NCI-H2196 treated with DMSO at 0.1 percent for 48 hours (cell line): ENCODE measurements at regions not wholly inside any gene's neighbourhood (a gene's known extent, or its start where the extent isn't known, plus 50 kb on each side); places are given as distances from the start of the nearest gene placed in this dataset.
"Not testable (repeated sequence)": the region's sequence is repeated elsewhere in the genome, so short reads cannot be mapped to it uniquely, and the experiment has no call there.

ENCODE experiments used
- DNase-seq: peaks from one replicate; lab custom pipeline; 2025; ENCODE audit not compliant: unreplicated experiment; lab: John Stamatoyannopoulos, UW

- not testable (repeated sequence) for DNase-seq
Measured at GRCh38 chr15:91655563-91656290, 197.8 kb upstream of the SLCO3A1 start.

GRCh38 chr15:91660174-91660649 is 193.3 kb upstream of the SLCO3A1 start:
- no peak for DNase-seq

- no peak for DNase-seq
Measured at GRCh38 chr15:91664224-91664836, 189.2 kb upstream of the SLCO3A1 start.

GRCh38 chr15:91665212-91665611 is 188.3 kb upstream of the SLCO3A1 start:
- no peak for DNase-seq

GRCh38 chr15:91668370-91668769 is 185.1 kb upstream of the SLCO3A1 start:
- no peak for DNase-seq

- no peak for DNase-seq
Measured at GRCh38 chr15:91670108-91670507, 183.4 kb upstream of the SLCO3A1 start.

GRCh38 chr15:91678003-91678402 is 175.5 kb upstream of the SLCO3A1 start:
- DNase-seq: no peak

GRCh38 chr15:91679447-91679846 is 174.1 kb upstream of the SLCO3A1 start:
- DNase-seq: no peak

GRCh38 chr15:91685436-91685835 is 168.1 kb upstream of the SLCO3A1 start:
- DNase-seq: no peak

- no peak for DNase-seq
Measured at GRCh38 chr15:91688811-91689210, 164.7 kb upstream of the SLCO3A1 start.

GRCh38 chr15:91689377-91689776 is 164.1 kb upstream of the SLCO3A1 start:
- DNase-seq: no peak

GRCh38 chr15:91692596-91692995 is 160.9 kb upstream of the SLCO3A1 start:
- no peak for DNase-seq

- DNase-seq: no peak
Measured at GRCh38 chr15:91694131-91694830, 159.2 kb upstream of the SLCO3A1 start.

GRCh38 chr15:91694831-91695210 is 158.7 kb upstream of the SLCO3A1 start:
- no peak for DNase-seq

GRCh38 chr15:91695799-91696198 is 157.7 kb upstream of the SLCO3A1 start:
- no peak for DNase-seq

- no peak for DNase-seq
Measured at GRCh38 chr15:91696981-91697380, 156.5 kb upstream of the SLCO3A1 start.

GRCh38 chr15:91698241-91698640 is 155.3 kb upstream of the SLCO3A1 start:
- no peak for DNase-seq

GRCh38 chr15:91699741-91700140 is 153.8 kb upstream of the SLCO3A1 start:
- no peak for DNase-seq

- no peak for DNase-seq
Measured at GRCh38 chr15:91703274-91703673, 150.2 kb upstream of the SLCO3A1 start.

- no peak for DNase-seq
Measured at GRCh38 chr15:91704343-91704742, 149.2 kb upstream of the SLCO3A1 start.

GRCh38 chr15:91706322-91707032 is 147.0 kb upstream of the SLCO3A1 start:
- peak; percentile 45 for DNase-seq
